HG02938 (cell line): ENCODE measurements at regions not wholly inside any gene's neighbourhood (a gene's known extent, or its start where the extent isn't known, plus 50 kb on each side); places are given as distances from the start of the nearest gene placed in this dataset.

Experiments
- ATAC-seq: cut with Tn5 transposase; IDR thresholded peaks from one replicate; pipeline ENCODE4 v1.9.1; 2021; ENCODE audit warnings: mild to moderate bottlenecking, moderate library complexity; ENCODE audit not compliant: unreplicated experiment

- ATAC-seq, result no peak
Measured at GRCh38 chr13:68214691-68215415, 984.7 kb upstream of the PCDH9 start.

GRCh38 chr13:68199271-68199670, 969.1 kb upstream of the PCDH9 start:
- ATAC-seq, result no peak

- no peak for ATAC-seq
Measured at GRCh38 chr13:68190818-68191217, 960.7 kb upstream of the PCDH9 start.

- no peak for ATAC-seq
Measured at GRCh38 chr13:68185444-68186141, 955.5 kb upstream of the PCDH9 start.

- ATAC-seq, result no peak
Measured at GRCh38 chr13:68176475-68176874, 946.3 kb upstream of the PCDH9 start.

- ATAC-seq, result no peak
Measured at GRCh38 chr13:68174893-68175292, 944.8 kb upstream of the PCDH9 start.

- ATAC-seq, result no peak
Measured at GRCh38 chr13:68173111-68173510, 943.0 kb upstream of the PCDH9 start.

- ATAC-seq, result no peak
Measured at GRCh38 chr13:68170961-68171360, 940.8 kb upstream of the PCDH9 start.

- no peak for ATAC-seq
Measured at GRCh38 chr13:68168448-68168847, 938.3 kb upstream of the PCDH9 start.

- no peak for ATAC-seq
Measured at GRCh38 chr13:68160466-68160865, 930.3 kb upstream of the PCDH9 start.

- no peak for ATAC-seq
Measured at GRCh38 chr13:68152414-68152813, 922.3 kb upstream of the PCDH9 start.

GRCh38 chr13:68145852-68146251, 915.7 kb upstream of the PCDH9 start:
- no peak for ATAC-seq

GRCh38 chr13:68128297-68128915, 898.3 kb upstream of the PCDH9 start:
- ATAC-seq, result no peak

- ATAC-seq, result no peak
Measured at GRCh38 chr13:68125087-68125480, 894.9 kb upstream of the PCDH9 start.

- ATAC-seq, result no peak
Measured at GRCh38 chr13:68124437-68125086, 894.4 kb upstream of the PCDH9 start.

GRCh38 chr13:68110178-68110768, 880.1 kb upstream of the PCDH9 start:
- ATAC-seq, result no peak

- ATAC-seq, result no peak
Measured at GRCh38 chr13:68107667-68108066, 877.5 kb upstream of the PCDH9 start.

GRCh38 chr13:68099631-68100030, 869.5 kb upstream of the PCDH9 start:
- ATAC-seq, result no peak

GRCh38 chr13:68081061-68081460, 850.9 kb upstream of the PCDH9 start:
- ATAC-seq, result no peak

GRCh38 chr13:68078874-68079273, 848.7 kb upstream of the PCDH9 start:
- ATAC-seq, result no peak

GRCh38 chr13:68078469-68078868, 848.3 kb upstream of the PCDH9 start:
- ATAC-seq, result no peak
